H9 (cell line): ENCODE measurements at regions not wholly inside any gene's neighbourhood (a gene's known extent, or its start where the extent isn't known, plus 50 kb on each side); places are given as distances from the start of the nearest gene placed in this dataset.
"Not testable (repeated sequence)": the region's sequence is repeated elsewhere in the genome, so short reads cannot be mapped to it uniquely, and the experiment has no call there.

Source experiments
- DNase-seq: peaks from one replicate; pipeline ENCODE4 v3.0.0-alpha.2; 2017
- H2AFZ ChIP-seq: one replicate; pipeline ENCODE4 v1.6.1; 2013; ENCODE audit warnings: mild to moderate bottlenecking, low read length, control low read depth, moderate library complexity
- H2AK5ac ChIP-seq: 2 replicates; pipeline ENCODE4 v1.6.1; 2013; ENCODE audit warnings: low read length, control low read depth, mixed read lengths; ENCODE audit not compliant: insufficient read length
- H2BK120ac ChIP-seq: one replicate; pipeline ENCODE4 v1.6.1; 2013; ENCODE audit warnings: low read depth, mild to moderate bottlenecking, low read length, control low read depth, inconsistent platforms; ENCODE audit not compliant: poor library complexity, severe bottlenecking
- H2BK12ac ChIP-seq: 2 replicates; pipeline ENCODE4 v1.6.1; 2013; ENCODE audit warnings: low read length, control low read depth, mixed read lengths, low read depth; ENCODE audit not compliant: insufficient read length
- H2BK15ac ChIP-seq: 2 replicates; pipeline ENCODE4 v1.6.1; 2013; ENCODE audit warnings: low read depth, low read length, control low read depth
- H2BK20ac ChIP-seq: one replicate; pipeline ENCODE4 v1.6.1; 2013; ENCODE audit warnings: low read depth, mild to moderate bottlenecking, low read length, control low read depth, inconsistent platforms; ENCODE audit not compliant: poor library complexity, severe bottlenecking
- H2BK5ac ChIP-seq: 2 replicates; pipeline ENCODE4 v1.6.1; 2013; ENCODE audit warnings: low read length, control low read depth, mixed read lengths; ENCODE audit not compliant: insufficient read length
- H3K14ac ChIP-seq: 2 replicates; pipeline ENCODE4 v1.6.1; 2013; ENCODE audit warnings: low read length, control low read depth; ENCODE audit not compliant: insufficient read depth
- H3K18ac ChIP-seq: 2 replicates; pipeline ENCODE4 v1.6.1; 2013; ENCODE audit warnings: low read depth, mild to moderate bottlenecking, mixed read lengths, low read length, control low read depth; ENCODE audit not compliant: insufficient read length
- H3K23ac ChIP-seq: 2 replicates; pipeline ENCODE4 v1.6.1; 2013; ENCODE audit warnings: low read length, control low read depth, mixed read lengths, low read depth; ENCODE audit not compliant: insufficient read length
- H3K23me2 ChIP-seq: 2 replicates; pipeline ENCODE4 v1.6.1; 2013; ENCODE audit warnings: low read depth, mild to moderate bottlenecking, mixed read lengths, low read length, control low read depth; ENCODE audit not compliant: insufficient read length, poor library complexity, severe bottlenecking
- H3K27ac ChIP-seq: 2 replicates; pipeline ENCODE4 v1.5.1; 2013; ENCODE audit warnings: low read length, control low read depth, mixed read lengths, low read depth; ENCODE audit not compliant: insufficient read length
- H3K27me3 ChIP-seq: 2 replicates; pipeline ENCODE4 v1.6.1; 2013; ENCODE audit warnings: low read length, control low read depth, inconsistent platforms; ENCODE audit not compliant: insufficient read depth
- H3K4ac ChIP-seq: 2 replicates; pipeline ENCODE4 v1.6.1; 2013; ENCODE audit warnings: low read depth, mild to moderate bottlenecking, control low read depth, inconsistent platforms, low read length, moderate library complexity
- H3K4me1 ChIP-seq: 2 replicates; pipeline ENCODE4 v1.6.1; 2013; ENCODE audit warnings: low read length, control low read depth, inconsistent platforms; ENCODE audit not compliant: insufficient read depth
- H3K4me2 ChIP-seq: 2 replicates; pipeline ENCODE4 v1.6.1; 2013; ENCODE audit warnings: low read length, control low read depth, mixed read lengths; ENCODE audit not compliant: insufficient read length, insufficient read depth
- H3K56ac ChIP-seq: 2 replicates; pipeline ENCODE4 v1.6.1; 2013; ENCODE audit warnings: low read depth, mild to moderate bottlenecking, mixed read lengths, low read length, control low read depth; ENCODE audit not compliant: insufficient read length
- H3K79me1 ChIP-seq: 2 replicates; pipeline ENCODE4 v1.6.1; 2013; ENCODE audit warnings: low read depth, mild to moderate bottlenecking, moderate library complexity, low read length, control low read depth, inconsistent platforms; ENCODE audit not compliant: insufficient read depth, poor library complexity, severe bottlenecking
- H3K79me2 ChIP-seq: 2 replicates; pipeline ENCODE4 v1.6.1; 2013; ENCODE audit warnings: low read length, control low read depth, inconsistent platforms; ENCODE audit not compliant: insufficient read depth
- H3K9ac ChIP-seq: 2 replicates; pipeline ENCODE4 v1.6.1; 2013; ENCODE audit warnings: low read length, control low read depth, mixed read lengths; ENCODE audit not compliant: insufficient read length; ENCODE audit errors: extremely low read depth
- H3K9me3 ChIP-seq: one replicate; pipeline ENCODE4 v1.6.1; 2013; ENCODE audit warnings: low read depth, low read length, inconsistent platforms; ENCODE audit not compliant: control insufficient read depth
- H3T11ph ChIP-seq: one replicate; pipeline ENCODE4 v1.6.1; 2013; ENCODE audit warnings: mild to moderate bottlenecking, low read length, control low read depth, inconsistent platforms
- H4K20me1 ChIP-seq: one replicate; pipeline ENCODE4 v1.6.1; 2013; ENCODE audit not compliant: control insufficient read depth, insufficient read length, insufficient read depth
- H4K5ac ChIP-seq: 2 replicates; pipeline ENCODE4 v1.6.1; 2013; ENCODE audit warnings: low read depth, mild to moderate bottlenecking, mixed read lengths, low read length, control low read depth; ENCODE audit not compliant: insufficient read length
- H4K8ac ChIP-seq: replicated peaks from 2 replicates; pipeline ENCODE4 v1.6.1; 2013; ENCODE audit warnings: low read length, control low read depth, mixed read lengths, low read depth; ENCODE audit not compliant: insufficient read length
- H4K91ac ChIP-seq: 2 replicates; pipeline ENCODE4 v1.6.1; 2013; ENCODE audit warnings: low read depth, mild to moderate bottlenecking, moderate library complexity, mixed read lengths, low read length, control low read depth; ENCODE audit not compliant: insufficient read length
- H3K27ac Mint-ChIP-seq, 3 experiments: 2 replicates in 2 of 3; 3 replicates in 1 of 3; pipeline ENCODE4 v1.8.0; 2020 to 2021; ENCODE audit warnings: mixed read lengths in 3 of 3, mild to moderate bottlenecking in 1 of 3, moderate library complexity in 1 of 3
- H3K27me3 Mint-ChIP-seq: 2 replicates; pipeline ENCODE4 v1.8.0; 2021; ENCODE audit warnings: low read depth, mild to moderate bottlenecking, moderate library complexity, mixed read lengths
- H3K36me3 Mint-ChIP-seq, 3 experiments: 2 replicates in 2 of 3; 3 replicates in 1 of 3; pipeline ENCODE4 v1.8.0; 2020 to 2021; ENCODE audit warnings: low read depth in 3 of 3, mixed read lengths in 3 of 3; ENCODE audit not compliant: insufficient read depth in 1 of 3
- H3K4me1 Mint-ChIP-seq, 2 experiments: 2 replicates each; pipeline ENCODE4 v1.8.0; 2020; ENCODE audit warnings: mixed read lengths in 2 of 2
- H3K4me3 Mint-ChIP-seq, 2 experiments: 2 replicates in 1 of 2; 3 replicates in 1 of 2; pipeline ENCODE4 v1.8.0; 2020 to 2021; ENCODE audit warnings: mild to moderate bottlenecking in 2 of 2, mixed read lengths in 2 of 2, moderate library complexity in 1 of 2
- H3K9me3 Mint-ChIP-seq, 2 experiments: 2 replicates in 1 of 2; 3 replicates in 1 of 2; pipeline ENCODE4 v1.8.0; 2020; ENCODE audit warnings: mild to moderate bottlenecking in 2 of 2, mixed read lengths in 2 of 2, moderate library complexity in 1 of 2
- WGBS: extraction: QIAGEN DNeasy Blood & Tissue Kit; methylation state at CpG from one replicate; pipeline ENCODE4 v1.1.7; 2013; ENCODE audit warnings: missing lambda C conversion rate, low lambda C conversion rate, mixed read lengths; ENCODE audit not compliant: insufficient read length; ENCODE audit errors: extremely low coverage; 5-methylcytosine and 5-hydroxymethylcytosine counted together
- TF ChIP-seq, protein P1 (sequence below): fragments of 200-600 bp; sonication (generic); conservative IDR thresholded peaks from 3 replicates; pipeline ENCODE4 v1.8.0; 2021; ENCODE audit warnings: antibody characterized with exemption, mild to moderate bottlenecking

GRCh38 chr15:62280625-62281024, 115.5 kb upstream of the C2CD4B start:
- Mint-ChIP-seq H3K4me1 (peaks cover 2 to 6% of the 10 kb centered on the region in 2 experiments), H3K36me3 (no peaks in the 10 kb centered on the region), H3K9me3 (peaks cover 0 to 4% of the 10 kb centered on the region in 2 experiments; a peak in 3 of 5 replicates), H3K27ac (no peak overlapping the region), H3K4me3 (no peak overlapping the region), H3K27me3 (no peaks in the 10 kb centered on the region)
- no peak overlapping the region for H3K4ac ChIP-seq
- no peaks in the 10 kb centered on the region for H3K79me1 ChIP-seq
- TF ChIP-seq, protein P1, sequence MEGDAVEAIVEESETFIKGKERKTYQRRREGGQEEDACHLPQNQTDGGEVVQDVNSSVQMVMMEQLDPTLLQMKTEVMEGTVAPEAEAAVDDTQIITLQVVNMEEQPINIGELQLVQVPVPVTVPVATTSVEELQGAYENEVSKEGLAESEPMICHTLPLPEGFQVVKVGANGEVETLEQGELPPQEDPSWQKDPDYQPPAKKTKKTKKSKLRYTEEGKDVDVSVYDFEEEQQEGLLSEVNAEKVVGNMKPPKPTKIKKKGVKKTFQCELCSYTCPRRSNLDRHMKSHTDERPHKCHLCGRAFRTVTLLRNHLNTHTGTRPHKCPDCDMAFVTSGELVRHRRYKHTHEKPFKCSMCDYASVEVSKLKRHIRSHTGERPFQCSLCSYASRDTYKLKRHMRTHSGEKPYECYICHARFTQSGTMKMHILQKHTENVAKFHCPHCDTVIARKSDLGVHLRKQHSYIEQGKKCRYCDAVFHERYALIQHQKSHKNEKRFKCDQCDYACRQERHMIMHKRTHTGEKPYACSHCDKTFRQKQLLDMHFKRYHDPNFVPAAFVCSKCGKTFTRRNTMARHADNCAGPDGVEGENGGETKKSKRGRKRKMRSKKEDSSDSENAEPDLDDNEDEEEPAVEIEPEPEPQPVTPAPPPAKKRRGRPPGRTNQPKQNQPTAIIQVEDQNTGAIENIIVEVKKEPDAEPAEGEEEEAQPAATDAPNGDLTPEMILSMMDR = no peak
- no peak overlapping the region for H4K8ac ChIP-seq
- H2BK15ac ChIP-seq = no peak overlapping the region
- no CpG with 5 or more reads among the region's 5 CpGs for WGBS
- no peaks in the 10 kb centered on the region for H3K4me1 ChIP-seq
- H3K27ac ChIP-seq = no peak overlapping the region
- H2AK5ac ChIP-seq = no peak overlapping the region
- no peaks in the 10 kb centered on the region for H4K20me1 ChIP-seq
- H3K18ac ChIP-seq = no peak overlapping the region
- H3K23me2 ChIP-seq = no peaks in the 10 kb centered on the region
- no peaks in the 10 kb centered on the region for H3K79me2 ChIP-seq
- H2BK120ac ChIP-seq = no peak overlapping the region
- H2BK12ac ChIP-seq = no peak overlapping the region
- no peak overlapping the region for H3T11ph ChIP-seq
- DNase-seq = no peak
- no peak overlapping the region for H4K5ac ChIP-seq
- H3K27me3 ChIP-seq = no peaks in the 10 kb centered on the region
- no peak overlapping the region for H2BK5ac ChIP-seq
- no peak overlapping the region for H3K23ac ChIP-seq
- H2AFZ ChIP-seq = no peak overlapping the region
- H2BK20ac ChIP-seq = no peak overlapping the region
- H3K9ac ChIP-seq = no peak overlapping the region
- H3K4me2 ChIP-seq = no peak overlapping the region
- H3K56ac ChIP-seq = no peak overlapping the region
- no peaks in the 10 kb centered on the region for H3K9me3 ChIP-seq
- H4K91ac ChIP-seq = no peak overlapping the region
- no peak overlapping the region for H3K14ac ChIP-seq

DNA sequence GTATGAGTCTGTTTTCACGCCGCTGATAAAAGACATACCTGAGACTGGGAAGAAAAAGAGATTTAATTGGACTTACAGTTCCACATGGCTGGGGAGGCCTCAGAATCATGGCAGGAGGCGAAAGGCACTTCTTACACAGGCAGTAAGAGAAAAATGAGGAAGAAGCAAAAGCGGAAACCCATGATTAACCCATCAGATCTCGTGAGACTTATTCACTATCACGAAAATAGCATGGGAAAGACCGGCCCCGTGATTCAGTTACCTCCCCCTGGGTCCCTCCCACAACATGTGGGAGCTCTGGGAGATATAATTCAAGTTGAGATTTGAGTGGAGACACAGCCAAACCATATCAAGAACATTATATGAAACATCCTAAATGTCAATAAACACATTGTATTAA, 116.7 kb upstream of the C2CD4B start:
- not testable (repeated sequence) for H3K9ac ChIP-seq, H3K27me3 ChIP-seq, H4K20me1 ChIP-seq, H4K5ac ChIP-seq, H3K9me3 ChIP-seq, H3K4me2 ChIP-seq, H3K4ac ChIP-seq, H3K4me1 Mint-ChIP-seq, H3K79me2 ChIP-seq, H2BK12ac ChIP-seq, H3T11ph ChIP-seq, H3K27ac ChIP-seq, H2BK5ac ChIP-seq, H3K23ac ChIP-seq, H3K27me3 Mint-ChIP-seq, H2BK120ac ChIP-seq, H2BK15ac ChIP-seq, H3K4me1 ChIP-seq, H3K36me3 Mint-ChIP-seq, H3K79me1 ChIP-seq, DNase-seq, H2BK20ac ChIP-seq, H3K9me3 Mint-ChIP-seq, H3K56ac ChIP-seq, H2AFZ ChIP-seq, H2AK5ac ChIP-seq, H4K91ac ChIP-seq, H3K14ac ChIP-seq, H3K18ac ChIP-seq, H3K4me3 Mint-ChIP-seq, H3K27ac Mint-ChIP-seq, H4K8ac ChIP-seq, H3K23me2 ChIP-seq
- WGBS = no CpG with 5 or more reads among the region's 8 CpGs
